ENCODE measurements at regions not wholly inside any gene's neighbourhood (a gene's known extent, or its start where the extent isn't known, plus 50 kb on each side); places are given as distances from the start of the nearest gene placed in this dataset.

DNA sequence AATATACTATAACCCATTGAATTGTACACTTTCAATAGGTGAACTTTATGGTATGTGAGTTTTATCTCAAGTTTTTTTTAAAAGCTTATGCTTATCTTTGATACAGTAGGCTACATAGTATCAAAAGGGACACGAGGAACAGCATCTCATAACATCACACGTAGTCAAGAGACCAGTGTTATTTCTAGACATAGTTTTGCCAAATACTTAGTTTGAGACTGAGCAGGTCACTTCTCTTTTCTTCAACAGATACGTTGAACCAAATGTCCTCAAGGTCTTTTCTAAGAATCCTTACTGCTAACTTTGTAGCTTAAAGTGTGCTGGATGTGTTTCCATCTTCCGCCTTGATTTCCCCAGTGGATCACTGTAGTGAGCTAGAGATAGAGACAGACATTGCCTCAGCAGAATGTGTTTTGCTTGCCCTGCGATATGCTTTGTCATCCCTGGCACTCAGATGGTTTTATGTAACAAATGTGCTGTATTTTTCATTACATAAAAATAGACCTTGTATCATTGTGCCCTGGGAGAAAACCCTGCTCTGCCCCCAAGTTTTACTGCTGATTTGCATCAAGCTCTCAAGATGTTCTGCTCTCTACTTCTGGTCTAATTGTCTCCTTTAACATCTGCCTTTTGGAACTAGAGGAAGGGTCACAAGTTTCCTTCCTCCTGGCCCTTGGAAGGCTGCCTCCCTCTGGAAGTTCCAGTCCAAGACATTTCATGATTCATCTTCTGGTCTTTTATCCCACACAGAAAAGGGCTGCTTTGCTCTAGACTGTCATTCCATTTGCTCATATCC lies 426.4 kb upstream of the RGMA start:
- Mint-ChIP-seq H3K4me3 (no peak overlapping the region), H3K27ac (no peak overlapping the region), H3K4me1 (peaks cover 10% of the 10 kb centered on the region), H3K36me3 (no peaks in the 10 kb centered on the region), H3K9me3 (no peaks in the 10 kb centered on the region), H3K27me3 (ENCODE audit: low read depth) (no peaks in the 10 kb centered on the region)
- TF ChIP-seq NR1H2 (CRISPR knock-in tag; IDR thresholded peaks at IDR 0.05) (no peak), TCF7 (CRISPR knock-in tag; IDR thresholded peaks at IDR 0.05; ENCODE audit: low read depth) (no peak), ZNF121 (CRISPR knock-in tag; IDR thresholded peaks at IDR 0.05) (no peak), NFYB (CRISPR knock-in tag; conservative IDR thresholded peaks at IDR 0.05; ENCODE audit: low read depth) (no peak), GRHL2 (CRISPR knock-in tag; IDR thresholded peaks at IDR 0.05; ENCODE audit: insufficient replicate concordance, severe bottlenecking) (no peak), KAT7 (CRISPR knock-in tag; IDR thresholded peaks at IDR 0.05; ENCODE audit: borderline replicate concordance) (no peak), FOXK1 (CRISPR knock-in tag; IDR thresholded peaks at IDR 0.05) (no peak), ZNF423 (CRISPR knock-in tag; IDR thresholded peaks at IDR 0.05) (no peak), NR3C1 (CRISPR knock-in tag; conservative IDR thresholded peaks at IDR 0.05; ENCODE audit: low read depth) (no peak)
- TF ChIP-seq, protein P1, sequence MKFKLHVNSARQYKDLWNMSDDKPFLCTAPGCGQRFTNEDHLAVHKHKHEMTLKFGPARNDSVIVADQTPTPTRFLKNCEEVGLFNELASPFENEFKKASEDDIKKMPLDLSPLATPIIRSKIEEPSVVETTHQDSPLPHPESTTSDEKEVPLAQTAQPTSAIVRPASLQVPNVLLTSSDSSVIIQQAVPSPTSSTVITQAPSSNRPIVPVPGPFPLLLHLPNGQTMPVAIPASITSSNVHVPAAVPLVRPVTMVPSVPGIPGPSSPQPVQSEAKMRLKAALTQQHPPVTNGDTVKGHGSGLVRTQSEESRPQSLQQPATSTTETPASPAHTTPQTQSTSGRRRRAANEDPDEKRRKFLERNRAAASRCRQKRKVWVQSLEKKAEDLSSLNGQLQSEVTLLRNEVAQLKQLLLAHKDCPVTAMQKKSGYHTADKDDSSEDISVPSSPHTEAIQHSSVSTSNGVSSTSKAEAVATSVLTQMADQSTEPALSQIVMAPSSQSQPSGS (CRISPR knock-in tag; IDR thresholded peaks at IDR 0.05; ENCODE audit: borderline replicate concordance, low read depth), result no peak
- TF ChIP-seq, protein P2, sequence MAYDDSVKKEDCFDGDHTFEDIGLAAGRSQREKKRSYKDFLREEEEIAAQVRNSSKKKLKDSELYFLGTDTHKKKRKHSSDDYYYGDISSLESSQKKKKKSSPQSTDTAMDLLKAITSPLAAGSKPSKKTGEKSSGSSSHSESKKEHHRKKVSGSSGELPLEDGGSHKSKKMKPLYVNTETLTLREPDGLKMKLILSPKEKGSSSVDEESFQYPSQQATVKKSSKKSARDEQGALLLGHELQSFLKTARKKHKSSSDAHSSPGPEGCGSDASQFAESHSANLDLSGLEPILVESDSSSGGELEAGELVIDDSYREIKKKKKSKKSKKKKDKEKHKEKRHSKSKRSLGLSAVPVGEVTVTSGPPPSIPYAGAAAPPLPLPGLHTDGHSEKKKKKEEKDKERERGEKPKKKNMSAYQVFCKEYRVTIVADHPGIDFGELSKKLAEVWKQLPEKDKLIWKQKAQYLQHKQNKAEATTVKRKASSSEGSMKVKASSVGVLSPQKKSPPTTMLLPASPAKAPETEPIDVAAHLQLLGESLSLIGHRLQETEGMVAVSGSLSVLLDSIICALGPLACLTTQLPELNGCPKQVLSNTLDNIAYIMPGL (CRISPR knock-in tag; IDR thresholded peaks at IDR 0.05), result no peak
- TF ChIP-seq, protein P3, sequence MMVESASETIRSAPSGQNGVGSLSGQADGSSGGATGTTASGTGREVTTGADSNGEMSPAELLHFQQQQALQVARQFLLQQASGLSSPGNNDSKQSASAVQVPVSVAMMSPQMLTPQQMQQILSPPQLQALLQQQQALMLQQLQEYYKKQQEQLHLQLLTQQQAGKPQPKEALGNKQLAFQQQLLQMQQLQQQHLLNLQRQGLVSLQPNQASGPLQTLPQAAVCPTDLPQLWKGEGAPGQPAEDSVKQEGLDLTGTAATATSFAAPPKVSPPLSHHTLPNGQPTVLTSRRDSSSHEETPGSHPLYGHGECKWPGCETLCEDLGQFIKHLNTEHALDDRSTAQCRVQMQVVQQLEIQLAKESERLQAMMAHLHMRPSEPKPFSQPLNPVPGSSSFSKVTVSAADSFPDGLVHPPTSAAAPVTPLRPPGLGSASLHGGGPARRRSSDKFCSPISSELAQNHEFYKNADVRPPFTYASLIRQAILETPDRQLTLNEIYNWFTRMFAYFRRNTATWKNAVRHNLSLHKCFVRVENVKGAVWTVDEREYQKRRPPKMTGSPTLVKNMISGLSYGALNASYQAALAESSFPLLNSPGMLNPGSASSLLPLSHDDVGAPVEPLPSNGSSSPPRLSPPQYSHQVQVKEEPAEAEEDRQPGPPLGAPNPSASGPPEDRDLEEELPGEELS (CRISPR knock-in tag; IDR thresholded peaks at IDR 0.05), result no peak
- TF ChIP-seq, protein P4, sequence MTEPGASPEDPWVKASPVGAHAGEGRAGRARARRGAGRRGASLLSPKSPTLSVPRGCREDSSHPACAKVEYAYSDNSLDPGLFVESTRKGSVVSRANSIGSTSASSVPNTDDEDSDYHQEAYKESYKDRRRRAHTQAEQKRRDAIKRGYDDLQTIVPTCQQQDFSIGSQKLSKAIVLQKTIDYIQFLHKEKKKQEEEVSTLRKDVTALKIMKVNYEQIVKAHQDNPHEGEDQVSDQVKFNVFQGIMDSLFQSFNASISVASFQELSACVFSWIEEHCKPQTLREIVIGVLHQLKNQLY (CRISPR knock-in tag; IDR thresholded peaks at IDR 0.05), result no peak
- TF ChIP-seq, protein P5, sequence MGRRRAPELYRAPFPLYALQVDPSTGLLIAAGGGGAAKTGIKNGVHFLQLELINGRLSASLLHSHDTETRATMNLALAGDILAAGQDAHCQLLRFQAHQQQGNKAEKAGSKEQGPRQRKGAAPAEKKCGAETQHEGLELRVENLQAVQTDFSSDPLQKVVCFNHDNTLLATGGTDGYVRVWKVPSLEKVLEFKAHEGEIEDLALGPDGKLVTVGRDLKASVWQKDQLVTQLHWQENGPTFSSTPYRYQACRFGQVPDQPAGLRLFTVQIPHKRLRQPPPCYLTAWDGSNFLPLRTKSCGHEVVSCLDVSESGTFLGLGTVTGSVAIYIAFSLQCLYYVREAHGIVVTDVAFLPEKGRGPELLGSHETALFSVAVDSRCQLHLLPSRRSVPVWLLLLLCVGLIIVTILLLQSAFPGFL (CRISPR knock-in tag; IDR thresholded peaks at IDR 0.05; ENCODE audit: borderline replicate concordance), result no peak
- TF ChIP-seq, protein P6, sequence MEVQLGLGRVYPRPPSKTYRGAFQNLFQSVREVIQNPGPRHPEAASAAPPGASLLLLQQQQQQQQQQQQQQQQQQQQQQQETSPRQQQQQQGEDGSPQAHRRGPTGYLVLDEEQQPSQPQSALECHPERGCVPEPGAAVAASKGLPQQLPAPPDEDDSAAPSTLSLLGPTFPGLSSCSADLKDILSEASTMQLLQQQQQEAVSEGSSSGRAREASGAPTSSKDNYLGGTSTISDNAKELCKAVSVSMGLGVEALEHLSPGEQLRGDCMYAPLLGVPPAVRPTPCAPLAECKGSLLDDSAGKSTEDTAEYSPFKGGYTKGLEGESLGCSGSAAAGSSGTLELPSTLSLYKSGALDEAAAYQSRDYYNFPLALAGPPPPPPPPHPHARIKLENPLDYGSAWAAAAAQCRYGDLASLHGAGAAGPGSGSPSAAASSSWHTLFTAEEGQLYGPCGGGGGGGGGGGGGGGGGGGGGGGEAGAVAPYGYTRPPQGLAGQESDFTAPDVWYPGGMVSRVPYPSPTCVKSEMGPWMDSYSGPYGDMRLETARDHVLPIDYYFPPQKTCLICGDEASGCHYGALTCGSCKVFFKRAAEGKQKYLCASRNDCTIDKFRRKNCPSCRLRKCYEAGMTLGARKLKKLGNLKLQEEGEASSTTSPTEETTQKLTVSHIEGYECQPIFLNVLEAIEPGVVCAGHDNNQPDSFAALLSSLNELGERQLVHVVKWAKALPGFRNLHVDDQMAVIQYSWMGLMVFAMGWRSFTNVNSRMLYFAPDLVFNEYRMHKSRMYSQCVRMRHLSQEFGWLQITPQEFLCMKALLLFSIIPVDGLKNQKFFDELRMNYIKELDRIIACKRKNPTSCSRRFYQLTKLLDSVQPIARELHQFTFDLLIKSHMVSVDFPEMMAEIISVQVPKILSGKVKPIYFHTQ (CRISPR knock-in tag; IDR thresholded peaks at IDR 0.05), result no peak
- DNase-seq (ENCODE audit: low spot score) (no peak), ATAC-seq (no peak)
- ChIA-PET POLR2A (no interaction called here), CTCF (interaction anchor here (0.6 to 1.0 kb wide), 2 partner anchors 13 to 334 kb away, joined by 4 read pairs; no protein-coding TSS in a partner anchor)
